Thyroid gland (tissue), 4 donors: ENCODE measurements at regions not wholly inside any gene's neighbourhood (a gene's known extent, or its start where the extent isn't known, plus 50 kb on each side); places are given as distances from the start of the nearest gene placed in this dataset.

Experiments used
- DNase-seq, 2 donors: peaks; one replicate each; pipeline ENCODE4 v3.0.0-alpha.2; 2019
- H3K27ac ChIP-seq, 3 donors: fragments of 200-600 bp; sonication (generic); 1 replicate in 2 of 3; 2 replicates in 1 of 3; pipeline ENCODE4 v1.5.1; 2016 to 2019; ENCODE audit warnings: mild to moderate bottlenecking in 1 of 3, moderate library complexity in 1 of 3
- H3K27me3 ChIP-seq: fragments of 200-600 bp; sonication (generic); one replicate; pipeline ENCODE4 v1.5.1; 2019
- H3K36me3 ChIP-seq, 2 donors: fragments of 200-600 bp; sonication (generic); one replicate each; pipeline ENCODE4 v1.5.1; 2016 to 2019
- H3K4me1 ChIP-seq, 2 donors: fragments of 200-600 bp; sonication (generic); one replicate each; pipeline ENCODE4 v1.5.1; 2017 to 2019
- H3K4me3 ChIP-seq, 3 donors: fragments of 200-600 bp; sonication (generic); replicated peaks in 1 of 3; 1 replicate in 2 of 3; 2 replicates in 1 of 3; pipeline ENCODE4 v1.5.1; 2016; ENCODE audit warnings: mild to moderate bottlenecking in 1 of 3
- H3K9me3 ChIP-seq: fragments of 200-600 bp; sonication (generic); one replicate; pipeline ENCODE4 v1.5.1; 2017
- POLR2A ChIP-seq, 2 donors: fragments of 450-650 bp; IDR thresholded peaks; one replicate each; pipeline ENCODE4 v1.6.1; 2017; ENCODE audit warnings: antibody characterized with exemption in 2 of 2, mild to moderate bottlenecking in 2 of 2, moderate library complexity in 1 of 2
- WGBS, 2 donors: methylation state at CpG; one replicate each; pipeline ENCODE4 v1.1.5; 2017; 5-methylcytosine and 5-hydroxymethylcytosine counted together
- intact Hi-C: fragments of 100-400 bp; cut with DNase I; formaldehyde crosslinking; loops from one replicate; pipeline ENCODE4 v1.15.1; 2023
- TF ChIP-seq, protein P1 (sequence below), 6 experiments: fragments of 200-600 bp in 3 of 6; fragments of 450-650 bp in 3 of 6; sonication (generic) in 3 of 6; IDR thresholded peaks; one replicate each; pipeline ENCODE4 v1.5.1; 2016 to 2019; ENCODE audit warnings: antibody characterized with exemption in 6 of 6, mild to moderate bottlenecking in 2 of 6, inconsistent platforms in 1 of 6, moderate library complexity in 1 of 6

DNA sequence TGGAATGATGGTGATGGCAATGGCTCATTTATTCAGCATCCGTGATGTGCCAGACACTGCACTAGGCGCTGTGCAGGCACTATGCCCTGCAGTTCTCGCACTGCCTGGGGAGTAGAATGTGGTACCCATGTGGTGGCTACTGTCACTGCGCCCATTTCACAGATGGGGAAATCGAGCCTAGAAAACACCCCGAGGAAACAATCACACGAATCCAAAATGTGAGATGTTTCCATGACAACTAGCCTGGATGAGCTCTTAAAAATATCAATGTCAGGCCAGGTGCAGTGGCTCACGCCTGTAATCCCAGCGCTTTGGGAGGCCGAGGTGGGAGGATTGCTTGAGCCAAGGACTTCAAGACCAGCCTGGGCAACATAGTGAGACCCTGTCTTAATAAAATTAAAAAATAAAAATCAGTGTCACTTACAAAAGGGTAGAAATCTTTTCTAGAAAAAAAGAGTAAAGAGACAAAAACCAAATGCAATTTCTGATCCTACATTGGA is 57.9 kb upstream of the TNRC6A start:
- Histone ChIP-seq H3K27ac (no peak overlapping the region), H3K4me1 (no peaks in the 10 kb centered on the region), H3K9me3 (no peaks in the 10 kb centered on the region), H3K4me3 (no peak overlapping the region), H3K36me3 (no peaks in the 10 kb centered on the region), H3K27me3 (no peaks in the 10 kb centered on the region)
- 85 to 87% methylated on average over 10 of the region's 10 CpGs for WGBS, 2 donors
- TF ChIP-seq, protein P1, sequence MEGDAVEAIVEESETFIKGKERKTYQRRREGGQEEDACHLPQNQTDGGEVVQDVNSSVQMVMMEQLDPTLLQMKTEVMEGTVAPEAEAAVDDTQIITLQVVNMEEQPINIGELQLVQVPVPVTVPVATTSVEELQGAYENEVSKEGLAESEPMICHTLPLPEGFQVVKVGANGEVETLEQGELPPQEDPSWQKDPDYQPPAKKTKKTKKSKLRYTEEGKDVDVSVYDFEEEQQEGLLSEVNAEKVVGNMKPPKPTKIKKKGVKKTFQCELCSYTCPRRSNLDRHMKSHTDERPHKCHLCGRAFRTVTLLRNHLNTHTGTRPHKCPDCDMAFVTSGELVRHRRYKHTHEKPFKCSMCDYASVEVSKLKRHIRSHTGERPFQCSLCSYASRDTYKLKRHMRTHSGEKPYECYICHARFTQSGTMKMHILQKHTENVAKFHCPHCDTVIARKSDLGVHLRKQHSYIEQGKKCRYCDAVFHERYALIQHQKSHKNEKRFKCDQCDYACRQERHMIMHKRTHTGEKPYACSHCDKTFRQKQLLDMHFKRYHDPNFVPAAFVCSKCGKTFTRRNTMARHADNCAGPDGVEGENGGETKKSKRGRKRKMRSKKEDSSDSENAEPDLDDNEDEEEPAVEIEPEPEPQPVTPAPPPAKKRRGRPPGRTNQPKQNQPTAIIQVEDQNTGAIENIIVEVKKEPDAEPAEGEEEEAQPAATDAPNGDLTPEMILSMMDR (IDR thresholded peaks at IDR 0.05), result no peak
- TF ChIP-seq POLR2A (IDR thresholded peaks at IDR 0.05), result no peak
- intact Hi-C loops, result no loop called here
- DNase-seq, result no peak

DNA sequence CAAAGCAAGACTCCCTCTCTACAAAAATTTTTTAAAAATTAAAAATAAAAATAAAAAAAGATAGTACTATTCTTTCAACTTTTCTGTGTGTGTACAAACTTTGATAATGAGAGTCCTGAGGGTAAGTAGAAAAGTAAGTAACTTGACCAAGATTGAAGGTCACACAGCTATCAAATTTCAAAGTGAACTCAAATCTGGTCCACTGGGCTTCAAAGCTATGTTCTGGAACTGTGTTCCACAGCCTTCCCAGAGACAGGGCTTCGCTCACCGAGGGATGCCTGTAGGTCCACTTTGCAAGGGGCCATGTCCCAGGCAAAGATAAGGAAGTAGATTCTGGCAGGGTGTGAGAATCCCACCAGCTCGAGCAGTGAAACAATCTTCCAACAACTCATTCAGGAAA is 56.3 kb upstream of the TNRC6A start:
- TF ChIP-seq, protein P1 (IDR thresholded peaks at IDR 0.05), result no peak
- TF ChIP-seq POLR2A (IDR thresholded peaks at IDR 0.05), result no peak
- H3K9me3 ChIP-seq, result no peaks in the 10 kb centered on the region
- no peaks in the 10 kb centered on the region for H3K27me3 ChIP-seq
- H3K36me3 ChIP-seq, result no peaks in the 10 kb centered on the region
- 84 to 86% methylated on average over 3 of the region's 3 CpGs for WGBS, 2 donors
- no peak overlapping the region for H3K27ac ChIP-seq
- no peak for DNase-seq
- H3K4me3 ChIP-seq, result no peak overlapping the region
- no peaks in the 10 kb centered on the region for H3K4me1 ChIP-seq
- intact Hi-C loops, result no loop called here

DNA sequence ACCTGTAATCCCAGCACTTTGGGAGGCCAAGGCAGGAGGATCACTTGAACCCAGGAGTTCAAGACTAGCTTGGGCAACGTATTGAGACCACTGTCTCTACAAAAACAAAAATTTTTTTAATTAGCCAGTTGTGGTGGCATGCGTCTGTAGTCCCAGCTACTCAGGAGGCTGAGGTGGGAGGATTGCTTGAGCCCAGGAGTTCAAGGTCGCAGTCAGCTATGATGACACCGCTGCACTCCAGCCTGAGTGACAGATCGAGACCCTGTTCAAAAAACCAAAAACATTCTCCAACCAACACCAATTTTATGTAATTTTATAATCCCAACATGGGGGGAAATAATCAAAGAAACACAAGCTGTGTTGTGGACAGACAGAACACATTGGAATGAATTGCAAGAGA is 54.6 kb upstream of the TNRC6A start:
- TF ChIP-seq POLR2A (IDR thresholded peaks at IDR 0.05), result no peak
- TF ChIP-seq, protein P1 (IDR thresholded peaks at IDR 0.05), result no peak
- no peak overlapping the region for H3K27ac ChIP-seq
- no peak overlapping the region for H3K4me3 ChIP-seq
- no peaks in the 10 kb centered on the region for H3K27me3 ChIP-seq
- no peaks in the 10 kb centered on the region for H3K9me3 ChIP-seq
- intact Hi-C loops, result no loop called here
- WGBS, 2 donors, result 91 to 93% methylated on average over 5 of the region's 5 CpGs
- no peaks in the 10 kb centered on the region for H3K4me1 ChIP-seq
- H3K36me3 ChIP-seq, result no peaks in the 10 kb centered on the region
- DNase-seq, result no peak

DNA sequence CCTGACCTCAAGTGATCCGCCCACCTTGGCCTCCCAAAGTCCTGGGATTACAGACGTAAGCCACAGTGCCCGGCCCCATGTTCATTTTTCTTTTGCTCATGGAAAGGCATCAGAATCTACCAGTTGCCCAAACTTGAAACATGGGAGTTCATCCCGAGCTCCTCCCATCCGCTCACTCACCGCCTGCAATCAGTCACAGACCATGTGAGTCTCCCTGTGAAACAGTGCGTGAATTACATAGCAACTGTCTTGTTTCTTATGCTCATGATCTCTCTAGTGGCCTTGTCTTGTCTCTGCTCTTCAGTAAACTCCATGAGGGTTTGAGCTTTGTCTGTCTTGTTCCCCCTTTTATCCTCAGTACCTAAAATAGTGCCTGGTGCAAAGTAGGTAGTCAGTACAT is 52.1 kb upstream of the TNRC6A start:
- Histone ChIP-seq H3K4me1 (no peaks in the 10 kb centered on the region), H3K36me3 (no peaks in the 10 kb centered on the region), H3K27ac (no peak overlapping the region), H3K9me3 (no peaks in the 10 kb centered on the region), H3K4me3 (no peak overlapping the region), H3K27me3 (no peaks in the 10 kb centered on the region)
- no peak for DNase-seq
- 92 to 97% methylated on average over 7 of the region's 7 CpGs for WGBS, 2 donors
- intact Hi-C loops, result no loop called here
- no peak for TF ChIP-seq POLR2A (IDR thresholded peaks at IDR 0.05)
- TF ChIP-seq, protein P1 (IDR thresholded peaks at IDR 0.05), result no peak
